T-helper 17 cell (primary cell): ENCODE measurements at regions not wholly inside any gene's neighbourhood (a gene's known extent, or its start where the extent isn't known, plus 50 kb on each side); places are given as distances from the start of the nearest gene placed in this dataset.

Experiments used
- ATAC-seq: fragments of 150-1000 bp; cut with Tn5 transposase; 2 replicates; pipeline ENCODE4 v1.10.0; 2021; ENCODE audit warnings: mild to moderate bottlenecking, moderate library complexity
- DNase-seq, 3 donors: peaks; one replicate each; pipeline versions ENCODE4 v3.0.0 to v3.0.0-alpha.2; 2020 to 2021
- H3K9me3 ChIP-seq: one replicate; pipeline ENCODE4 v1.7.0; 2013; ENCODE audit warnings: low read length, mild to moderate bottlenecking; ENCODE audit not compliant: control insufficient read depth, poor library complexity, severe bottlenecking
- H3K27ac Mint-ChIP-seq: one replicate; pipeline ENCODE4 v1.8.0; 2022; ENCODE audit warnings: mild to moderate bottlenecking, moderate library complexity, mixed read lengths
- H3K27me3 Mint-ChIP-seq: one replicate; pipeline ENCODE4 v1.8.0; 2022; ENCODE audit warnings: mixed read lengths
- H3K36me3 Mint-ChIP-seq: one replicate; pipeline ENCODE4 v1.8.0; 2022; ENCODE audit warnings: low read depth, mixed read lengths
- H3K4me1 Mint-ChIP-seq: one replicate; pipeline ENCODE4 v1.8.0; 2022; ENCODE audit warnings: mild to moderate bottlenecking, mixed read lengths
- H3K4me3 Mint-ChIP-seq: one replicate; pipeline ENCODE4 v1.8.0; 2022; ENCODE audit warnings: mild to moderate bottlenecking, moderate library complexity, mixed read lengths

GRCh38 chr13:77480066-77480465 is 55.4 kb upstream of the SCEL start:
- Mint-ChIP-seq H3K27me3 (peaks cover 9% of the 10 kb centered on the region), H3K4me3 (no peak overlapping the region), H3K27ac (no peak overlapping the region), H3K36me3 (no peaks in the 10 kb centered on the region), H3K4me1 (peaks cover 3% of the 10 kb centered on the region)
- ATAC-seq = no peak
- no peak for DNase-seq
- H3K9me3 ChIP-seq = no peaks in the 10 kb centered on the region

GRCh38 chr13:77479326-77479725 is 56.2 kb upstream of the SCEL start:
- peak overlapping the region; percentile 14 for H3K27ac Mint-ChIP-seq
- ATAC-seq (no peak), DNase-seq (no peak)
- peaks cover 9% of the 10 kb centered on the region for H3K27me3 Mint-ChIP-seq
- no peaks in the 10 kb centered on the region for H3K9me3 ChIP-seq
- no peaks in the 10 kb centered on the region for H3K36me3 Mint-ChIP-seq
- peaks cover 3% of the 10 kb centered on the region for H3K4me1 Mint-ChIP-seq
- H3K4me3 Mint-ChIP-seq = no peak overlapping the region

- peak overlapping the region; percentile 14 for H3K27ac Mint-ChIP-seq
- no peaks in the 10 kb centered on the region for H3K36me3 Mint-ChIP-seq
- H3K4me3 Mint-ChIP-seq = no peak overlapping the region
- H3K4me1 Mint-ChIP-seq = peaks cover 3% of the 10 kb centered on the region
- no peak for ATAC-seq
- no peaks in the 10 kb centered on the region for H3K9me3 ChIP-seq
- no peak for DNase-seq
- peaks cover 9% of the 10 kb centered on the region for H3K27me3 Mint-ChIP-seq
These were observed 58.1 kb upstream of the SCEL start for GRCh38 chr13:77477299-77477848.

GRCh38 chr13:77476456-77476855 is 59.0 kb upstream of the SCEL start:
- no peaks in the 10 kb centered on the region for H3K36me3 Mint-ChIP-seq
- peaks cover 9% of the 10 kb centered on the region for H3K27me3 Mint-ChIP-seq
- H3K9me3 ChIP-seq = no peaks in the 10 kb centered on the region
- ATAC-seq (no peak), DNase-seq (no peak)
- no peak overlapping the region for H3K4me3 Mint-ChIP-seq
- no peak overlapping the region for H3K27ac Mint-ChIP-seq
- H3K4me1 Mint-ChIP-seq = peaks cover 3% of the 10 kb centered on the region

GRCh38 chr13:77475345-77476084 is 60.0 kb upstream of the SCEL start:
- Mint-ChIP-seq H3K4me1 (peaks cover 3% of the 10 kb centered on the region), H3K36me3 (no peaks in the 10 kb centered on the region), H3K27ac (no peak overlapping the region), H3K27me3 (peaks cover 5% of the 10 kb centered on the region), H3K4me3 (no peak overlapping the region)
- no peak for DNase-seq
- ATAC-seq = no peak
- no peaks in the 10 kb centered on the region for H3K9me3 ChIP-seq

- ATAC-seq = no peak
- H3K4me3 Mint-ChIP-seq = no peak overlapping the region
- H3K9me3 ChIP-seq = no peaks in the 10 kb centered on the region
- no peak overlapping the region for H3K27ac Mint-ChIP-seq
- no peak for DNase-seq
- H3K36me3 Mint-ChIP-seq = no peaks in the 10 kb centered on the region
- H3K27me3 Mint-ChIP-seq = no peaks in the 10 kb centered on the region
- H3K4me1 Mint-ChIP-seq = no peaks in the 10 kb centered on the region
These were observed 64.5 kb upstream of the SCEL start for GRCh38 chr13:77470986-77471385.

- Mint-ChIP-seq H3K27me3 (no peaks in the 10 kb centered on the region), H3K4me3 (no peak overlapping the region), H3K4me1 (no peaks in the 10 kb centered on the region), H3K36me3 (no peaks in the 10 kb centered on the region), H3K27ac (peak overlapping the region; percentile 11)
- no peaks in the 10 kb centered on the region for H3K9me3 ChIP-seq
- DNase-seq (no peak), ATAC-seq (no peak)
These were observed 68.6 kb upstream of the SCEL start for GRCh38 chr13:77466753-77467422.

GRCh38 chr13:77465603-77466195 is 69.8 kb upstream of the SCEL start:
- H3K9me3 ChIP-seq = no peaks in the 10 kb centered on the region
- Mint-ChIP-seq H3K27me3 (no peaks in the 10 kb centered on the region), H3K36me3 (no peaks in the 10 kb centered on the region), H3K4me1 (no peaks in the 10 kb centered on the region), H3K4me3 (no peak overlapping the region), H3K27ac (no peak overlapping the region)
- no peak for DNase-seq
- ATAC-seq = no peak

GRCh38 chr13:77460195-77460594 is 75.3 kb upstream of the SCEL start:
- H3K4me3 Mint-ChIP-seq = no peak overlapping the region
- peaks cover 12% of the 10 kb centered on the region for H3K27me3 Mint-ChIP-seq
- H3K36me3 Mint-ChIP-seq = no peaks in the 10 kb centered on the region
- no peaks in the 10 kb centered on the region for H3K9me3 ChIP-seq
- ATAC-seq = peak; percentile 36
- no peak overlapping the region for H3K27ac Mint-ChIP-seq
- H3K4me1 Mint-ChIP-seq = no peaks in the 10 kb centered on the region
- no peak for DNase-seq

- H3K9me3 ChIP-seq = no peaks in the 10 kb centered on the region
- Mint-ChIP-seq H3K27me3 (peaks cover 12% of the 10 kb centered on the region), H3K36me3 (no peaks in the 10 kb centered on the region), H3K4me3 (no peak overlapping the region), H3K4me1 (no peaks in the 10 kb centered on the region), H3K27ac (no peak overlapping the region)
- ATAC-seq = no peak
- DNase-seq = no peak
These were observed 75.9 kb upstream of the SCEL start for GRCh38 chr13:77459592-77459991.

- Mint-ChIP-seq H3K27me3 (peaks cover 12% of the 10 kb centered on the region), H3K36me3 (no peaks in the 10 kb centered on the region), H3K27ac (no peak overlapping the region), H3K4me1 (no peaks in the 10 kb centered on the region), H3K4me3 (no peak overlapping the region)
- ATAC-seq = no peak
- H3K9me3 ChIP-seq = no peaks in the 10 kb centered on the region
- no peak for DNase-seq
These were observed 76.8 kb upstream of the SCEL start for GRCh38 chr13:77458736-77459135.

- DNase-seq (no peak), ATAC-seq (no peak)
- Mint-ChIP-seq H3K27ac (no peak overlapping the region), H3K4me1 (no peaks in the 10 kb centered on the region), H3K27me3 (peaks cover 12% of the 10 kb centered on the region), H3K4me3 (no peak overlapping the region), H3K36me3 (no peaks in the 10 kb centered on the region)
- no peaks in the 10 kb centered on the region for H3K9me3 ChIP-seq
These were observed 77.5 kb upstream of the SCEL start for GRCh38 chr13:77457966-77458365.

GRCh38 chr13:77456271-77456670 is 79.2 kb upstream of the SCEL start:
- H3K9me3 ChIP-seq = no peaks in the 10 kb centered on the region
- peaks cover 12% of the 10 kb centered on the region for H3K27me3 Mint-ChIP-seq
- no peaks in the 10 kb centered on the region for H3K4me1 Mint-ChIP-seq
- DNase-seq (no peak), ATAC-seq (no peak)
- H3K36me3 Mint-ChIP-seq = no peaks in the 10 kb centered on the region
- no peak overlapping the region for H3K27ac Mint-ChIP-seq
- H3K4me3 Mint-ChIP-seq = no peak overlapping the region
